GM18498 (cell line): ENCODE measurements at regions not wholly inside any gene's neighbourhood (a gene's known extent, or its start where the extent isn't known, plus 50 kb on each side); places are given as distances from the start of the nearest gene placed in this dataset.

Experiments used
- ATAC-seq: cut with Tn5 transposase; IDR thresholded peaks from one replicate; pipeline ENCODE4 v1.9.1; 2021; ENCODE audit warnings: mild to moderate bottlenecking, moderate library complexity; ENCODE audit not compliant: unreplicated experiment

DNA sequence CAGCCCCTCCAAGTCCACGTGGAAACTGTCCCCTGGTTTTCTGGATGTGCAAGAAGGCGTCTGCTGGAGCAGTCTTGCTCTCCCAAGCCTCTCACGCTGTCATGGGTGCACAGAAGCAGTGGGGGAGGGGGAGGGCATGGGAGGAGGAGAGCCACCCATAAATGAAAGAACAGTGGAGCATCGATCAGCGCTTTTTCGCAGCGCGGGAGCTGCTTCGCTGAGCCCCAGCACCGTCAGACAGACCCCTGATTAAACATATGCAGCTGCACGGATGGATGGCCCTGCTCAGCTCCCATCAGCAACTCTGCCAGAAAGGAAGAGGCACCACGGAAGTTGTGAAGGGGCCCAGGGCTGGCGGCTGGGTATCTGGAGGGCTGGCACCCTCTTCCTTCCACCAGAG is 264.9 kb downstream of the UQCRFS1 start:
- no peak for ATAC-seq

DNA sequence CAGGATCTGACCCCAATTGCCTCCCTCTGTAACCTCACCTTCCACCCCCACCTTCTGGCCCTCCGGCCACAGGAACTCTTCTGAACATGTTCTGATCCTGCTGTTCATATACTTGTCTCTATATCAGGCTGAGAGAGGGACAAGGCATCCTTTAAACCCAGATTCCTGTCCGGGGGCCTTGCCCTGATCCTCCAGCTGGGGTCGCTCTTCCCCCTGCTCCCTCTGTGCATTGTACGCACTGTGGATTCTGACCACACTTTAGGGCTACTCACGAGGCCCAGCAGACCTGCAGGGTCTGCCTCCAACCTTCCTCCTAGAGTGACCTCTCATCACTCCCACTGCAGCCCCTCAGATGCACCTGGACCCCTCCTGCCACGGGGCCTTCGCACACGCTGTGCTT is 269.3 kb downstream of the UQCRFS1 start:
- no peak for ATAC-seq

DNA sequence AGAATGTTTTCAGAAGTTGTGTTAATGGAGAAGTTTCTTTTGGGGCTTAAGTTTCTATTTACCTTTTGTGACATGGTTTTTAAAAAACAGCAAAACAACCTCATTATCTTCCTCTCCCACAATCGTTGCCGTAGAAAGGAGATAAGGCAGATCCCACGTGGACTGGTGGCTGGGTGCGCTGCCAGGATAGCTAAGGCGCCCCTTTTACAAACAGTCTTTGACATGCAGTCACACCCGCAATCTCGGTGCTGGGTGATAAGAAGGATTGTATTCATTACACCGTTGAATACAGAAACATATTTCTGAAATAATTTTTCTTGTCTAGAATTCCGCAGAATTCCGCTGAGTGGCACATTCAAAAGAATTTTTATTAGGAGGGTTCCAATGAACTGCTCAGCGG is 271.1 kb downstream of the UQCRFS1 start:
- ATAC-seq: no peak

DNA sequence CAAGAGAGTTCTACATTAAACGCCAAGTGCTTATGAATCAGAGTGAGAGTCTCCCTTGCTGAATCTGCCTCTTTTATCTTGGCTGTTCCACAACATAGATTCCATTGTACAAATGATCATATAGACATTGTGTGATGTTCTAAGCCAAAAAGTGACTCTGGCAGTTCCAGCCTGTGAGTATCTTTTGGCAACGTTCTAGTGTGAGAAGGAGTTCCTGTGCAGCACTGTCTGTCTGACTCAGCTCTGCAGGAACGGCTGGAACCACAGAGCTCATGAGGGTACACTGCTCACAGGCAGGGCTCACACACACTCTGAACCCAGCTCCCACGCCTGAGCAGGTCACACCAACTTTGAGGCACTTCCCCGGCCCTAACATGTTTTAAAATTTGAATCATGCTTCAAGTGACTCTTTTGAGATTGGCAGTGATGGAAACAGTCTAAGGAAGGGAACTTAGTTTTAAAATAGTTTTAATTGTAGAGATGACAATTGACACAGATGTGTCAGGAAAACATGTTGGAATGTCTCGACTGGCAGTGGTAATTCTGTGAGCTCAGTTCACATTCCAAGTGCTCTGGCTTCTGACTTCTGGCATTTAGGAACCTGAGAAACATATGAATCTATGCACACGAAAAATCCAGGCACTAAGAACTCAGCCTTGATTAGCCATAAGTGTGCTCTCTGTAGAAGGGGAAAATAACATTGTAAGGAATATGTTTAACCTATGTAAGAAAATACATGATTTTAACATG is 272.0 kb downstream of the UQCRFS1 start:
- ATAC-seq: no peak

DNA sequence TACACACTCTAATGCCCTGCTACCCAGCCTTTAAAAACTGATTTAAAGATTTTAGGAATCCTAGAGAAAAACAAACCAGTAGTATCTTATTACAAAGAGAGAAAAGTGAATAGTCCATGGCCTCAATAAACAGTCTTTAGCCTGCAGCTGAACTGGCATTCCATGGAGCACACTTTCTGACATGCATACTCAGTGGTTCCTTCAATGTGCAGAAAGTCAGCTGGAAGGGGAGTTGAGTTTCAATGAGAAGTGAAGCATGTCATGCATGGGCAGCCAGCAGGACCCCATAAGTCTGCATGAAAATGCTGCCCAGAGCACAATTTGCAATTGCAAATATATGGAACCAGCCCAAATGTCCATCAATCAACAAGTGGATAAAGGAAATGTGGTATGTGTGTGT is 273.7 kb downstream of the UQCRFS1 start:
- no peak for ATAC-seq

DNA sequence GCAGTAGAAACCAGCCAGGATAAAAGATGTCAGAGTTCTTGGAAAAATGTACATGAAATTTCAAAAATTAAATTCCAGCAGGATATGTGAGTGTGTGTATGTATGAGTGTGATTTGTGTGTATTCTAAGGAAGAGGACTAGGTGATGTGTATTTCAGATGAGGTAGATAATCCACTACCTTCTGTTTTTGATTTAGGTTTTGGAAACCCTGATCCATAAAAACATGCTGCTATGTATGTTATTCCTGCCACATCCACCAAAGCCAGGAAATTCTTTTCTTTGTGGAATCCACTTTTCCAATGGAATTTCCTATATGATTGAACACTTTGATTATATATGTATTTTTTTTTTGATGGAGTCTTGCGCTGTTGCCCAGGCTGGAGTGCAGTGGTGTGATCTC is 276.9 kb downstream of the UQCRFS1 start:
- ATAC-seq: no peak

DNA sequence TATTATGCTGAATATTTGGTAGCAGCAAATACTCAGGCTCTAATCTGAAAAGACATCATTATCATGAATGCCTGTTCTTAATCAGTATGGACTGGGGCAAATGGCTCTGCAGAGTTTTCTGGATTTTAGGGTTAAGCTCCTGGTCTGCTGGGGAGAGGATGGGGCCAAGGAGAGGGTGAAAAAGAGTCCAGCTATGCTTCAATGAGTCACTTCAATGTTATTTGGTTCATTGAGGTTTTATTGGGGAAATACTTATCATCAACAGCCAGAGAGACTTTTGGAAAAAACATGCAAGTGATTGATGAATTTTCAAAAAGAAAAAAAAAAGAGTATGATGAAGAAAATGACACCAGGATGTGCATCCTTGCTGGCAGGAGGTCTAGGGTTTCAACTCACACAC is 278.3 kb downstream of the UQCRFS1 start:
- no peak for ATAC-seq

DNA sequence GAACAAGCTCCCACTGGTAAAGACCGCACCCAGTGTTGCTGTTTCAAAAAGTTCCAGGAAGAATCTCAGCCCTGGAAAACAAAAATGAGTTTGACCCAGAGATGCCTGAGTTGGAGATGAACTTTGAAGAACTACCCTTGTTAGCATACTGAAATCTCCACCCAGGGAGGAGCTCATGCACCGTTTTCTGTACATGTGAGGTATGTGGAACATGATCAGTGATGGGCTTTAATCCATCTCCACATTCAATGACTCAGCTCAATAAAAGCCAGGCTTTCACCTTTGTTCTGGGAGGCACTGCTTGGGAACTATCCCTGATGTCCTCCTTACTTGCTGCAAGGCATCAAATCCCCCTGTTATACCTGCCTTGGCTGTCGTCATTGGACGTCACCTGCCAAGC is 279.9 kb downstream of the UQCRFS1 start:
- ATAC-seq: no peak

DNA sequence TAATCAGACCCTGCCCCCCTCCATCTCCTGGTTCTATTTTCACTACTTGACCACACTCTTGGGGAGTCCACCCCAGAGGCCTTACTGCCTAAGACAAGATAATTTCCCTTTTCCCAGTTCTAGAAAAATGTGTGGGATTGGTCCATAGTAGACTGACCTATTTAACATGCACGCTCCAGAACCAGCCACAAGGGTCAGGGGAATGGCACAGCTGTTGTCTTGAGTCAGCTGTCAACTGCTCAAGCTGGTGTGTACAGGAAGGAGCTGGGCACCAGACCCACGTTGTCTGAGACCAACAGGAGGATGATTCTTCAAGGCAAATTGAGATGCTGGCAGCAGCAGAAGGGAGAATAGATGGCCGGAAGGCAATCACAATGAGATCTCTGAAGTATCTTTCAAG is 280.5 kb downstream of the UQCRFS1 start:
- no peak for ATAC-seq

DNA sequence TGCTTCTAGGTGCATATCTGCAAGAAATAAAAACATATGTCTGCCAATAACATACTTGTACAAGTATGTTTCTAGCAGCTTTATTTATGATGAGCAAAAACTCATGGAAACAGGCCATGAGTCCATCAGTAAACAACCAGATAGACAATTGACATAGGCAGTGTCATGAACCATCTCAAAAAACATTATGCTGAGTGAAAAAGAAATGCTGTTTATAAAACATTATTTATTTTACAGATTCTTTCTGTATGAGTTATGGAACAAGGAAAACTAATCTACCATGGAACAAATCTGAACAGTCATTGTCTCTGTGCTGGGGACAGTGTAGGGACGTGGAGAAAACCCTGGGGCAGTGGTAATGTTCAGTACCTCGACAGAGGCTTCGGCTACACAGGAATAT is 283.9 kb downstream of the UQCRFS1 start:
- no peak for ATAC-seq

DNA sequence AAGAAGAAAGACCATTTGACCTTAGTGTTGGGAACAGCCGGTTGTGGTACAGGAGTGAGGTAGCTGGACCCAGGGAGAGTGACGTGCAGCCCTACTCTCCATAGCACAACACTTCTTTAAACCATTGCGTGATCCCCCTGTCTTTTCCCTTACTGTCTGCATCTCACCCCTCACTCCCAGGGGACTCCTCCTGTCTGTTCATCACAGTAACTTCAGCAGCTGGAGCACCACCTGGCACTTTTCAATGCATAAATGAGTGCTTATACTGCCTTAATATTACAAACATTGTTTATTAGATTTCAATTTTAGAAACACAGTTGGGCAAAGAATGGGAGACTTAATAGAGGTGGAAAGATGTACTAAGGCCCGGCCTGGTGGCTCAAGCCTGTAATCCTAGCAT is 285.5 kb downstream of the UQCRFS1 start:
- ATAC-seq: no peak

DNA sequence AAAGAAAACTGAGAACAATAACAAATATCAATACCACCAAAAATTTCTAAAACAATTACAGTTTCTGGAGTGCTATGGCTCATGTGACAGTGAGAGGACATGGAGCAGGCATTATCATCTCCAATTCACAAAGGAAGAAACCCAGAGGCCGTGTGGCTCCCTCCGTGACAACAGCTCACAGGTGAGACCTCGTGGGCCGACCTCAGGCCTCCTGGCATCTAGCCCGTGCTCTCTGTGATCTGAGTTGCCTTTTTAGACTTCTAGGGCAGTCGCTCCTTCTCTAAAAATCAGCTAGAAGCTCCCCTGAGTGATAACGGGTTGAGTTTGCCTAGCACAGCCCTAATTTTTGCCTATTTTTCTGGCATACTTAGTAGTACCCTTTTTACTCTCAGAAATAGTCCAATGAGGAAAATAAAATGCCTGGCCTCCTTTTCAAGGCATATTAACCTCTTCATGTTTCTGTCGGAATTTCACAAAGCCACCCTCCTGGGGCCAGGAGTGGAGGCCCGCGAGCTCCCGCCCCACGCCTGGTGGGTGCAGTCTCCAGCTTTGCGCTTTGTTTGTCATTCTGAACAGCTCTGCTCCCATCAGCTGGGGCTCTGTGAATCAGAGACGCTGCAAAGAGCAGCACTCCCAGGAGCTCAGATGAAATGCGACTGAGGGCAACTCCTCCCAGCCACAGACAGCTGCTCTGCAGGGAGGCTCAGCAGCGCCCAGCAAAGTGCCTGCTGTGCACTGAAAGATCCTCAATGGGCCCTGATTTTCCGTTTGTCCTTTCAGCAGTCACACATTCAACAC is 292.5 kb downstream of the UQCRFS1 start:
- no peak for ATAC-seq

DNA sequence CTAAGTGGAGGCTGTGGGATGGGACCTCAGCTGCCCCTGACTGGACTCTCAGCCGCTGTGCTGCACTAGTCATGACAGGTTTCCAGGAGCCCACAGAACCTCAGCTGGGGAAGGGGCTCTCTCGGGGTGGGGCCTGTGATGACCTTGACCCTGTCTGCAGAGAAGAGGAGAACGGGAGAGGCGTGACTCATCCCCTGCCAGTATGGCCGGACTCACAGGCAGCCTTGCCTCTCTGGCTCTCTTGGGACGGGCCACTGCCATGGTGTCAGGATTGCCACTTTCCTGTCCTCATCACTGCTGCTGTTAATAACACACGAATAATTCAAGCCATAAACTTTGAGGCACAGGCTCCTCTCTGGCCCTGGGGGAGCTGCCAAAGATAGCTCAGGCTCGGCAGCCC is 295.3 kb downstream of the UQCRFS1 start:
- ATAC-seq: no peak

DNA sequence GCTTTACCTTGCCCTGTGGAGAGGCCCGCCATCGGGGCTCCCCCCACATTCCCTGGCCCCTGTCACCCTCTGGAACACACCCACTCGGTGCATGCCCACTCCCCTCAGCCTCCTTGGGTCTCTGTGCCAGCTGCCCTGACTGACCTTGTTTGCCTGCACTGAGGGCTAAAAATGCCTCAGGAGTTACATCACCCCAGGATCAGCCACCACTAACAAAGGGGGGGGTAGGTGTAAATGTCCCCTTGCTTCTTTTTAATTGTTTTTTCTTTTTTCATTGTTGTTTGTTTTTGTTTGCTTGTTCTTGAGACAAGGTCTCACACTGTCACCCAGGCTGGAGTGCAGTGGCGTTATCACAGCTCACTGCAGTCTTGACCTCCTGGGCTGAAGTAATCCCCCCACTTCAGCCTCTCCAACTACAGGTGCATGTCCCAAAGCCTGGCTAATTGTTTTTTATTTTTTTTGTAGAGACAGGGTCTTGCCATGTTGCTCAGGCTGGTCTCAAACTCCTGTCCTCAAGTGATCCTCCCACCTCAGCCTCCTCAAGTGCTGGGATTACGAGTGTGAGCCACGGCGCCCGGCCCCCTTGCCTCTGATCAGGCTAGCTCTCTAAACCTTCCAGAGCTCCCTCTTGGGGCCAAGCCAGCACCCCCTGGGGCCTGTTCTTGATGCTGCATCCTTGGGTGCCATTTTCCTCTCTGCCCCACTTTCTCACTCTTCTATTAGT is 297.1 kb downstream of the UQCRFS1 start:
- no peak for ATAC-seq

DNA sequence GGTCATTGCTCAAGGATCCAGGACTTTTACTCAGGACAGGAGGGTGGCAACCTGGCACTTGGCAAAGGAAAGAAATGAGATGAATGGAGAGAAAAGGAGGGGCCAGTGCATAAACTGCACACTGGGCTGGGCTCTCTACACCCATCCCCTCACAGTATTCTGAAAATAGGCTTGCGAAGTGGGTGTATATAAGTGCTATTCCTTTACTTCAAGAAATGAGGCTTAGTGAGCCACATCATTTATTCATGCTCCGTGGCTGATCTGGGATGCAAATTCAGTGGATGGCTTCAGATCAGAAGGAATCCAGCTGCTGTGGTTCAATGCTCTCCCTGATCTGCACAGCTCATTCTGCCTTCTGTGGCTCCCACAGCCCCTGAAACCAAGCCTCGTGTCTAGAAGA is 297.7 kb downstream of the UQCRFS1 start:
- no peak for ATAC-seq

DNA sequence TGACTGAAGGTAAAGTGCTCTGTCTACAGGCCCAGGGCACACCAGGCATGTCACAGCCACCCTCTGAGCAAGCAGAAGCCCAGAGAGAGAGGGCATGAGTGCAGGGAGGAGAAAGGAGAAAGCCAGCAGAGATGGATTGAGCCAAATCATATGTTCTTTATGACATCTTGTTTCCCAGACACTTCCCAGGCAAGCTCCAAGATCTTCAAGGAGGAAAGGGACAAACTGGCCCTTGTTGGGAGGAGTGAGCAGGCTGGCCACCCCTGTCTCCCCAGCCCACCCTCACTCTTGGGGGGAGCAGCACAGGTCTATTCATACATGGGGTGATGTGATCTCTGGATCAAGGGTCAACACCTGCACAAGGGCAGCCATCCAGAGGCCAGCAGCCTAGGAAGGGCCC is 298.8 kb downstream of the UQCRFS1 start:
- ATAC-seq: no peak

DNA sequence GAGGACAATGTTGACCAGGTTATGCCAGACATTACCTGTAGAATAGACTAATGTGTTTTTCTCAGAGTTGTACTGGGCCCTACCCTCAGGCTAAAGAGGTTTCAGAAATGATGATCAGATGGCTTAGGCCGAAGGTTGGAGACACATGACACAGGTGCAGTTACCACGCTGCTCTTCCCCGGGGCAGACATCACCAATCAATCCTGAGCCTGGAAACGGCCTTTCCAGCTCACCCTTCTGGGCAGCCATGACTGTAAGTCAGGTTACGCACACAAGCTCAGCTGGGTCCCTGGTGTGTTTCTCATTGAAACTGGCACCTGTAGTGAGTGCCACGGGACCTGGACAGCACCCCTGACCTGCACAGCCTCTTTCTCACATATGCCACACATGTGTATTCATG is 299.3 kb downstream of the UQCRFS1 start:
- no peak for ATAC-seq

DNA sequence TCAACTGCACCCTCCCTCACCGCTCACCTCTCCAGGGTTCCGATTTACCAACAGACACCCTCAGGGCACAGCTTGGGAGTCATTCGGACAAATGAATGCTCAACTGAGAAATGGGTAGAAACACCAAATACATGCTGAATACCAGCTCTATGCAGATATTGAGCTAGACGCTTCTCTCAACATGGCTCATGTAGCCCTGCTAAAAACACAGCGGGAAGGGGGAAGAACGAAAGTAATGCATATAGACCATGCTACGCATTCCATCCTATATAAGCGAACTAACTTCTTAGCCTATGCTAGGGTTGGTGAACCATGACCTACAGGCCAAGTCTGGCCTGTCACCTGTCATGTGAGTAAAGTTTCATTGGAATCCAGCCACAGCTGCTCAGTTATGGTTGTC is 304.0 kb downstream of the UQCRFS1 start:
- ATAC-seq: no peak

DNA sequence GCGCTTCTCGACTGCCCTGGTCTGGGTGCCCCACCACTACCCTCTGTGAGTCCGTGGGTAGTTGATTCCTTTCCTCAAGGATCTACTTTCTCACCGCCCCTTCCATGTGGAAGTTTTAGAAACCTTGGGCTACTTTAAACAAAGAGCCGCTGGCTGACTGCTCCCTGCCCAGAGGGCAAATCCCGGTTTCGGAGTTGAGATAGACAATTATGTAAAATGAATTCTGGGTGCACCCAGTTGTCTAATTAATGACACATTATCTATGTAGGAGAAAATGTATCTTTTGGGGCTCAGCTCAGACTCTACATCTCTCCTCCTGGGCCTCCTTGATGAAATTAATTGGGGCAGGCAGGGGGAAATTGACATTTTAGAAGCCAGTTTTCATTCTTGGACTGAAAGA is 305.4 kb downstream of the UQCRFS1 start:
- ATAC-seq: no peak

DNA sequence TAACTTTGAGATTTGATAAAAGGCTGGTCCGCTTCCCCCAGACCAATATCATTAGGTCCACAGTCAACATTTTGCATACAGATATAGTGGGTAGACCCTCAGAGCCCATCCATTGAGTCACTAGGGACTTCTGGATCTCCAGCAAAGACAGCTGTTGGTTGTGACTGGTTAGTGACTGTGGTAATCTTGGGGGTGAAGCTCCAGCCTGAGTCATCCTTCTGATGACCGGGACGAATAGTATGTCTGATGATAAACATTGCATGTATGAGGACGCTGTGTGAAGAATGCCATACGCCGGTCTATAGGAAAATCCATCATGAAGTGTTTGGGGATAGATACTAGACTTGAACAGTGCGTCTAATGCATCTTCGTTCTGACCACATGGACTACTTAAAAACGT is 307.0 kb downstream of the UQCRFS1 start:
- no peak for ATAC-seq

DNA sequence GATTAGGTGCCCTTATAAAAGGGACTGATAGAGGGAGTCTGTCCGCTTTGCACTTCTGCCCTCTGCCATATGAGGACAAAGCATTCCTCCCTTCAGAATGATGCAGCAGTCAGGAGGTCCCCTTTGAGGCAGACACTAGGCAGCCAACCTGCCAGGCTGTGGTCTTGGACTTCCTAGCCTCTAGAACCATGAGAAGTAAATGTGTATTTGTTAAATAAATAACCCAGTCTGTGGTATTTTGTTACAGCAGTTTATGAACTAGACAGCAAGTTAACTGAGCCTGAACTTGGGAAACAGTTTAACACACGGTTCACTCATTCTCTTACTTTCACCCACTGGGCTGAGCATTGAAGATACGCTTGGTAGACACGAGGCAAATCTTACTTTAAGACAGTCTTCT is 313.2 kb downstream of the UQCRFS1 start:
- no peak for ATAC-seq

DNA sequence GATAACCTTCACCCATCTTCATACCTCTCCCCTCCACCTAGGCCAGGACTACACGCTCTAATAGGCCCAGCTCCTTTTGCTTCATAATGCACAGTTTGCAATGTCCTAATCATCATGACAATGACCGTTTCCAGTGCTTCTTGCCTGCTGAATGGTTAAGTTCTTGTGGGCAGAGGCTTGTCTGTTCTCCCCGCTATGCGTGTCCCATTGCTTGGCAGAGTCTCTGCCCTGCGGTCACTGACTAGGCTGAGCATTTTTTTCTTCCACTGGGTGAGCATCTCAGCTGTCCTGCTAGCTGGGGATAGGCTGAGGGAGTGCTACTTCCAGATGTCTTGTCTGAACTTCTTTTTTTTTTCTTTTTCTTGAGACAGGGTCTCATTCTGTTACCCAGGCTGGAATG is 314.7 kb downstream of the UQCRFS1 start:
- ATAC-seq: no peak
